NT2/D1 (cell line): ENCODE measurements at regions not wholly inside any gene's neighbourhood (a gene's known extent, or its start where the extent isn't known, plus 50 kb on each side); places are given as distances from the start of the nearest gene placed in this dataset.

Experiments used
- YY1 ChIP-seq: IDR thresholded peaks from 2 replicates; pipeline ENCODE4 v1.6.1; 2011; ENCODE audit not compliant: insufficient read length, insufficient read depth
- ZNF274 ChIP-seq: IDR thresholded peaks from 2 replicates; pipeline ENCODE4 v1.6.1; 2011; ENCODE audit warnings: mild to moderate bottlenecking, low read depth, low read length

- TF ChIP-seq YY1 (no peak), ZNF274 (no peak)
Observed at GRCh38 chr9:88628811-88629210, 93.8 kb downstream of the NXNL2 start.
